ENCODE measurements at regions not wholly inside any gene's neighbourhood (a gene's known extent, or its start where the extent isn't known, plus 50 kb on each side); places are given as distances from the start of the nearest gene placed in this dataset.

- no peaks in the 10 kb centered on the region for H3K4me1 Mint-ChIP-seq (ENCODE audit: low read depth)
- no peaks in the 10 kb centered on the region for H3K27me3 Mint-ChIP-seq (ENCODE audit: low read depth)
- no peaks in the 10 kb centered on the region for H3K9me3 Mint-ChIP-seq
- no peak overlapping the region for H3K27ac Mint-ChIP-seq
- no peak overlapping the region for H3K4me3 Mint-ChIP-seq
- intact Hi-C loops (cut with micrococcal nuclease): no loop called here
- no peak for DNase-seq
- H3K36me3 Mint-ChIP-seq (ENCODE audit: low read depth): no peaks in the 10 kb centered on the region
- CTCF ChIA-PET: no interaction called here
These were observed 438.9 kb downstream of the GRXCR1 start for GRCh38 chr4:43331226-43332051.

GRCh38 chr4:43332052-43332425, 439.5 kb downstream of the GRXCR1 start:
- CTCF ChIA-PET: no interaction called here
- H3K27me3 Mint-ChIP-seq (ENCODE audit: low read depth): no peaks in the 10 kb centered on the region
- no peaks in the 10 kb centered on the region for H3K4me1 Mint-ChIP-seq (ENCODE audit: low read depth)
- peaks cover 1% of the 10 kb centered on the region for H3K9me3 Mint-ChIP-seq
- no peaks in the 10 kb centered on the region for H3K36me3 Mint-ChIP-seq (ENCODE audit: low read depth)
- no peak overlapping the region for H3K4me3 Mint-ChIP-seq
- no peak overlapping the region for H3K27ac Mint-ChIP-seq
- DNase-seq: no peak
- intact Hi-C loops (cut with micrococcal nuclease): no loop called here

GRCh38 chr4:43337707-43338106, 445.2 kb downstream of the GRXCR1 start:
- Mint-ChIP-seq H3K9me3 (peaks cover 2% of the 10 kb centered on the region), H3K36me3 (ENCODE audit: low read depth) (no peaks in the 10 kb centered on the region), H3K27me3 (ENCODE audit: low read depth) (no peaks in the 10 kb centered on the region), H3K4me3 (no peak overlapping the region), H3K27ac (no peak overlapping the region), H3K4me1 (ENCODE audit: low read depth) (no peaks in the 10 kb centered on the region)
- CTCF ChIA-PET: no interaction called here
- no peak for DNase-seq
- intact Hi-C loops (cut with micrococcal nuclease): no loop called here

- CTCF ChIA-PET: no interaction called here
- Mint-ChIP-seq H3K9me3 (peaks cover 3% of the 10 kb centered on the region), H3K4me1 (ENCODE audit: low read depth) (no peaks in the 10 kb centered on the region), H3K36me3 (ENCODE audit: low read depth) (no peaks in the 10 kb centered on the region), H3K27ac (no peak overlapping the region), H3K27me3 (ENCODE audit: low read depth) (no peaks in the 10 kb centered on the region), H3K4me3 (no peak overlapping the region)
- no peak for DNase-seq
- intact Hi-C loops (cut with micrococcal nuclease): no loop called here
These were observed 446.9 kb downstream of the GRXCR1 start for GRCh38 chr4:43339435-43339834.

- no peaks in the 10 kb centered on the region for H3K4me1 Mint-ChIP-seq (ENCODE audit: low read depth)
- no peak for DNase-seq
- peaks cover 6% of the 10 kb centered on the region for H3K9me3 Mint-ChIP-seq
- intact Hi-C loops (cut with micrococcal nuclease): no loop called here
- H3K36me3 Mint-ChIP-seq (ENCODE audit: low read depth): no peaks in the 10 kb centered on the region
- H3K27ac Mint-ChIP-seq: no peak overlapping the region
- no peaks in the 10 kb centered on the region for H3K27me3 Mint-ChIP-seq (ENCODE audit: low read depth)
- CTCF ChIA-PET: no interaction called here
- no peak overlapping the region for H3K4me3 Mint-ChIP-seq
These were observed 449.2 kb downstream of the GRXCR1 start for GRCh38 chr4:43341741-43342140.

- no peak for DNase-seq
- CTCF ChIA-PET: no interaction called here
- Mint-ChIP-seq H3K4me3 (no peak overlapping the region), H3K4me1 (ENCODE audit: low read depth) (no peaks in the 10 kb centered on the region), H3K27me3 (ENCODE audit: low read depth) (no peaks in the 10 kb centered on the region), H3K9me3 (peaks cover 4% of the 10 kb centered on the region), H3K27ac (no peak overlapping the region), H3K36me3 (ENCODE audit: low read depth) (no peaks in the 10 kb centered on the region)
- intact Hi-C loops (cut with micrococcal nuclease): no loop called here
These were observed 450.8 kb downstream of the GRXCR1 start for GRCh38 chr4:43343298-43343697.

- Mint-ChIP-seq H3K36me3 (ENCODE audit: low read depth) (no peaks in the 10 kb centered on the region), H3K27ac (no peak overlapping the region), H3K4me1 (ENCODE audit: low read depth) (no peaks in the 10 kb centered on the region), H3K4me3 (no peak overlapping the region), H3K9me3 (peaks cover 4% of the 10 kb centered on the region), H3K27me3 (ENCODE audit: low read depth) (no peaks in the 10 kb centered on the region)
- intact Hi-C loops (cut with micrococcal nuclease): no loop called here
- CTCF ChIA-PET: no interaction called here
- no peak for DNase-seq
These were observed 452.9 kb downstream of the GRXCR1 start for GRCh38 chr4:43345323-43345925.

GRCh38 chr4:43348591-43348990, 456.1 kb downstream of the GRXCR1 start:
- Mint-ChIP-seq H3K27me3 (ENCODE audit: low read depth) (no peaks in the 10 kb centered on the region), H3K4me3 (no peak overlapping the region), H3K4me1 (ENCODE audit: low read depth) (no peaks in the 10 kb centered on the region), H3K36me3 (ENCODE audit: low read depth) (no peaks in the 10 kb centered on the region), H3K27ac (no peak overlapping the region), H3K9me3 (peaks cover 4% of the 10 kb centered on the region)
- CTCF ChIA-PET: no interaction called here
- intact Hi-C loops (cut with micrococcal nuclease): no loop called here
- DNase-seq: no peak

- H3K4me1 Mint-ChIP-seq (ENCODE audit: low read depth): no peaks in the 10 kb centered on the region
- intact Hi-C loops (cut with micrococcal nuclease): no loop called here
- no peak for DNase-seq
- H3K36me3 Mint-ChIP-seq (ENCODE audit: low read depth): no peaks in the 10 kb centered on the region
- CTCF ChIA-PET: no interaction called here
- no peak overlapping the region for H3K27ac Mint-ChIP-seq
- no peak overlapping the region for H3K4me3 Mint-ChIP-seq
- H3K27me3 Mint-ChIP-seq (ENCODE audit: low read depth): no peaks in the 10 kb centered on the region
- peaks cover 1% of the 10 kb centered on the region for H3K9me3 Mint-ChIP-seq
These were observed 459.7 kb downstream of the GRXCR1 start for GRCh38 chr4:43351970-43352806.

GRCh38 chr4:43352859-43353258, 460.3 kb downstream of the GRXCR1 start:
- CTCF ChIA-PET: no interaction called here
- no peaks in the 10 kb centered on the region for H3K27me3 Mint-ChIP-seq (ENCODE audit: low read depth)
- H3K9me3 Mint-ChIP-seq: peaks cover 1% of the 10 kb centered on the region
- no peak overlapping the region for H3K4me3 Mint-ChIP-seq
- intact Hi-C loops (cut with micrococcal nuclease): no loop called here
- H3K27ac Mint-ChIP-seq: no peak overlapping the region
- DNase-seq: no peak
- H3K4me1 Mint-ChIP-seq (ENCODE audit: low read depth): no peaks in the 10 kb centered on the region
- H3K36me3 Mint-ChIP-seq (ENCODE audit: low read depth): no peaks in the 10 kb centered on the region

- H3K4me3 Mint-ChIP-seq: no peak overlapping the region
- H3K27me3 Mint-ChIP-seq (ENCODE audit: low read depth): no peaks in the 10 kb centered on the region
- CTCF ChIA-PET: no interaction called here
- H3K4me1 Mint-ChIP-seq (ENCODE audit: low read depth): no peaks in the 10 kb centered on the region
- DNase-seq: no peak
- no peaks in the 10 kb centered on the region for H3K36me3 Mint-ChIP-seq (ENCODE audit: low read depth)
- no peak overlapping the region for H3K27ac Mint-ChIP-seq
- intact Hi-C loops (cut with micrococcal nuclease): no loop called here
- peaks cover 1% of the 10 kb centered on the region for H3K9me3 Mint-ChIP-seq
These were observed 461.0 kb downstream of the GRXCR1 start for GRCh38 chr4:43353552-43353951.

GRCh38 chr4:43356786-43357185, 464.3 kb downstream of the GRXCR1 start:
- peaks cover 1% of the 10 kb centered on the region for H3K9me3 Mint-ChIP-seq
- no peak for DNase-seq
- CTCF ChIA-PET: no interaction called here
- H3K36me3 Mint-ChIP-seq (ENCODE audit: low read depth): no peaks in the 10 kb centered on the region
- no peaks in the 10 kb centered on the region for H3K4me1 Mint-ChIP-seq (ENCODE audit: low read depth)
- no peak overlapping the region for H3K27ac Mint-ChIP-seq
- intact Hi-C loops (cut with micrococcal nuclease): no loop called here
- H3K4me3 Mint-ChIP-seq: no peak overlapping the region
- no peaks in the 10 kb centered on the region for H3K27me3 Mint-ChIP-seq (ENCODE audit: low read depth)
